B cell (primary cell): ENCODE measurements at regions not wholly inside any gene's neighbourhood (a gene's known extent, or its start where the extent isn't known, plus 50 kb on each side); places are given as distances from the start of the nearest gene placed in this dataset.

ENCODE experiments used
- ATAC-seq: fragments of 200-7000 bp; cut with Tn5 transposase; one replicate; pipeline ENCODE4 v1.10.0; 2021; ENCODE audit warnings: low read depth, mild to moderate bottlenecking, moderate number of reproducible peaks, moderate library complexity
- CTCF ChIA-PET: fragments of 350-600 bp; sonication (Branson Sonifier 250); formaldehyde crosslinking; loops from one replicate; lab custom pipeline; 2021; ENCODE audit warnings: antibody characterized with exemption, inconsistent platforms; lab: Charles Lee
- POLR2A ChIA-PET: fragments of 350-600 bp; sonication (Branson Sonifier 250); formaldehyde crosslinking; loops from one replicate; lab custom pipeline; 2021; ENCODE audit warnings: antibody characterized with exemption; lab: Charles Lee
- DNase-seq: peaks from one replicate; pipeline ENCODE4 v3.0.0; 2013
- H2AFZ ChIP-seq: 2 replicates; pipeline ENCODE4 v1.6.1; 2012; ENCODE audit warnings: mild to moderate bottlenecking, low read depth, low read length; ENCODE audit not compliant: insufficient read depth, poor library complexity, severe bottlenecking
- H3K27ac ChIP-seq, 2 donors: 1 replicate in 1 of 2; 2 replicates in 1 of 2; pipeline ENCODE4 v1.5.1; 2012 to 2013; ENCODE audit warnings: low read length in 2 of 2, mild to moderate bottlenecking in 2 of 2, moderate library complexity in 1 of 2
- H3K27me3 ChIP-seq, 4 experiments: fragments of 200-600 bp in 1 of 4; sonication (generic) in 1 of 4; replicated peaks in 1 of 4; 1 replicate in 2 of 4; 2 replicates in 2 of 4; pipeline versions ENCODE4 v1.6.1 to v1.7.0; 2013 to 2016; ENCODE audit warnings: low read length in 3 of 4, mild to moderate bottlenecking in 2 of 4, mixed read lengths in 1 of 4, moderate library complexity in 1 of 4; ENCODE audit not compliant: insufficient read depth in 4 of 4, control insufficient read depth in 3 of 4; ENCODE audit errors: control extremely low read depth in 1 of 4
- H3K36me3 ChIP-seq, 2 experiments: replicated peaks in 1 of 2; 1 replicate in 1 of 2; 2 replicates in 1 of 2; pipeline versions ENCODE4 v1.6.1 to v1.7.1; 2013; ENCODE audit warnings: low read length in 1 of 2; ENCODE audit not compliant: insufficient read depth in 2 of 2, control insufficient read depth in 1 of 2; ENCODE audit errors: control extremely low read depth in 1 of 2, extremely low read depth in 1 of 2
- H3K4me1 ChIP-seq, 2 donors: fragments of 200-600 bp in 1 of 2; sonication (generic) in 1 of 2; 1 replicate in 1 of 2; 2 replicates in 1 of 2; pipeline versions ENCODE4 v1.5.1 to v1.6.1; 2013 to 2017; ENCODE audit warnings: low read length in 2 of 2; ENCODE audit not compliant: control insufficient read depth in 2 of 2, insufficient read depth in 2 of 2
- H3K4me2 ChIP-seq: replicated peaks from 2 replicates; pipeline ENCODE3; 2012; ENCODE audit warnings: mild to moderate bottlenecking, low read depth, low read length; ENCODE audit not compliant: poor library complexity, severe bottlenecking
- H3K4me3 ChIP-seq, 5 experiments: fragments of 200-600 bp in 1 of 5; sonication (generic) in 1 of 5; 1 replicate in 3 of 5; 2 replicates in 2 of 5; pipeline versions ENCODE4 v1.5.1 to v1.7.0; 2011 to 2016; ENCODE audit warnings: low read length in 4 of 5, mild to moderate bottlenecking in 4 of 5, low read depth in 2 of 5, control low read depth in 1 of 5, moderate library complexity in 1 of 5; ENCODE audit not compliant: insufficient read depth in 1 of 5; ENCODE audit errors: control extremely low read depth in 1 of 5, extremely low read depth in 1 of 5
- H3K79me2 ChIP-seq: fragments of 200-600 bp; sonication (generic); one replicate; pipeline ENCODE4 v1.6.0; 2016; ENCODE audit warnings: low read length; ENCODE audit not compliant: control insufficient read depth, insufficient read depth
- H3K9ac ChIP-seq: fragments of 200-600 bp; sonication (generic); 2 replicates; pipeline ENCODE4 v1.6.1; 2017; ENCODE audit warnings: mild to moderate bottlenecking, low read length, moderate library complexity
- H3K9me3 ChIP-seq, 3 donors: one replicate each; pipeline versions ENCODE4 v1.6.1 to v1.7.1; 2013; ENCODE audit warnings: low read length in 2 of 3; ENCODE audit not compliant: control insufficient read depth in 2 of 3, insufficient read depth in 1 of 3; ENCODE audit errors: control extremely low read depth in 1 of 3
- H4K20me1 ChIP-seq: 2 replicates; pipeline ENCODE4 v1.6.0; 2012; ENCODE audit warnings: mild to moderate bottlenecking, low read length; ENCODE audit not compliant: insufficient read depth, control insufficient read depth, poor library complexity, severe bottlenecking
- H3K27ac Mint-ChIP-seq: one replicate; pipeline ENCODE4 v1.8.0; 2021; ENCODE audit warnings: mixed read lengths
- H3K27me3 Mint-ChIP-seq: one replicate; pipeline ENCODE4 v1.8.0; 2021; ENCODE audit warnings: mixed read lengths
- H3K4me1 Mint-ChIP-seq: one replicate; pipeline ENCODE4 v1.8.0; 2021; ENCODE audit warnings: mixed read lengths
- H3K4me3 Mint-ChIP-seq: one replicate; pipeline ENCODE4 v1.8.0; 2021; ENCODE audit warnings: mixed read lengths
- H3K9me3 Mint-ChIP-seq: one replicate; pipeline ENCODE4 v1.8.0; 2022; ENCODE audit warnings: mixed read lengths; ENCODE audit not compliant: insufficient read depth
- CTCF ChIP-seq: fragments of 200-600 bp; IDR thresholded peaks from one replicate; pipeline ENCODE4 v1.8.0; 2022; ENCODE audit warnings: antibody characterized with exemption, mild to moderate bottlenecking
- EZH2 ChIP-seq: IDR thresholded peaks from 2 replicates; pipeline ENCODE4 v1.6.1; 2012; ENCODE audit warnings: borderline replicate concordance, low read depth, mild to moderate bottlenecking, moderate library complexity, low read length; ENCODE audit not compliant: insufficient read depth, poor library complexity, severe bottlenecking
- WGBS: methylation state at CpG from one replicate; pipeline ENCODE4 v1.1.5; 2013; ENCODE audit warnings: missing lambda C conversion rate; ENCODE audit not compliant: insufficient coverage; 5-methylcytosine and 5-hydroxymethylcytosine counted together
- intact Hi-C: fragments of 100-400 bp; cut with micrococcal nuclease; formaldehyde crosslinking; loops from one replicate; pipeline ENCODE4 v1.10.0; 2022

DNA sequence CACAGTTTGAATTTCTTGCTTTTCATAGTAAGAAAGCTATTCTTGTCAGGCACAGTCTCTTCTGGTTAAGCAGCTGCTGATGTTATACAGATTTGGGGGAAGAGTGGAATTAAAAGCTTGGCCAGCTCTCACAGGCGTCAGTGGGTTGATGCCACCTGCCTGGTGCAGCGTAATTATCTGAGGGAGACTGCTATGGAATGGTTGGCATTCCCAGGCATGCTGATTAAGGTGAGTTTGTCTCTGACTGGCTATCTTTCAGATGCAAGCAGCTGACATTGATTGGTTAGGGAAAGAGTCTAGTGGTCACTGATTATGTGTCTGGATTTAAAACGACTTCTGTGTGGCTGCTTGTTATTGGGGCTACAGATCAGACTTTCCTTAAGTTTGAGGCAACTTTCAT is 948.4 kb downstream of the UQCRFS1 start:
- TF ChIP-seq CTCF, result no peak
- TF ChIP-seq EZH2, result no peak
- WGBS, result 65% methylated on average over 2 of the region's 3 CpGs
- no peaks in the 10 kb centered on the region for H3K4me1 ChIP-seq
- intact Hi-C loops, result no loop called here
- POLR2A ChIA-PET, result no interaction called here
- H3K27ac ChIP-seq, result no peak overlapping the region
- ATAC-seq (no peak), DNase-seq (no peak)
- no peaks in the 10 kb centered on the region for H3K27me3 Mint-ChIP-seq
- no peaks in the 10 kb centered on the region for H3K79me2 ChIP-seq
- H3K4me3 ChIP-seq, result no peak overlapping the region
- H3K9ac ChIP-seq, result no peak overlapping the region
- no peaks in the 10 kb centered on the region for H3K27me3 ChIP-seq
- H3K9me3 Mint-ChIP-seq, result peaks cover 2% of the 10 kb centered on the region
- peaks cover 0 to 3% (median 3%) of the 10 kb centered on the region in 3 donors for H3K9me3 ChIP-seq
- H3K36me3 ChIP-seq, result no peaks in the 10 kb centered on the region
- CTCF ChIA-PET, result no interaction called here
- H3K4me1 Mint-ChIP-seq, result no peaks in the 10 kb centered on the region
- no peak overlapping the region for H3K27ac Mint-ChIP-seq
- H2AFZ ChIP-seq, result no peak overlapping the region
- no peaks in the 10 kb centered on the region for H4K20me1 ChIP-seq
- H3K4me3 Mint-ChIP-seq, result no peak overlapping the region
- H3K4me2 ChIP-seq, result no peak overlapping the region

DNA sequence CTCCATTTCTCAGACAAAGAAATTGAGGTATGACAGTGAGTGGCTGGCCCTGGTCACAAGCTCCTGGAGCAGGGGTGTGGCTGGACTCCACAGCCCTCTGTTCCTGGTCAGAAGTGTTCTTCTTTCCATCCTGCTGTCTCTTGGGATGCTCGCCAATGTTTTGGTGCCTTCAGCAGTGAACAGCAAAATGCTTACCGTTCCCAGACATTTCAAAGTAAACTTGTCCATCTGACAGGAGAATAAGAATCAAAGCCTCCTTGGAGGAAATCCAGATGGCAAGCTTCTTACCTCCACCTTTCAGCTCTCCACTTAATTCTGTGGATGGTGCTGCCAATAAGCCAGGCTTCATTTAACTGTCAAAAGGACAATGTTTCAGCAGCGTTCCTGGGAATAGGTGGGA is 954.1 kb downstream of the UQCRFS1 start:
- no peak overlapping the region for H3K27ac Mint-ChIP-seq
- Histone ChIP-seq H3K4me2 (no peak overlapping the region), H3K9ac (no peak overlapping the region), H2AFZ (no peak overlapping the region), H3K4me3 (no peak overlapping the region), H3K4me1 (no peaks in the 10 kb centered on the region), H3K27me3 (no peaks in the 10 kb centered on the region), H3K9me3 (peaks cover 0 to 7% (median 3%) of the 10 kb centered on the region in 3 donors), H4K20me1 (no peaks in the 10 kb centered on the region), H3K79me2 (no peaks in the 10 kb centered on the region), H3K27ac (no peak overlapping the region), H3K36me3 (no peaks in the 10 kb centered on the region)
- POLR2A ChIA-PET, result no interaction called here
- no peaks in the 10 kb centered on the region for H3K4me1 Mint-ChIP-seq
- CTCF ChIA-PET, result no interaction called here
- ATAC-seq (no peak), DNase-seq (no peak)
- H3K4me3 Mint-ChIP-seq, result no peak overlapping the region
- WGBS, result 80% methylated on average over 1 of the region's 3 CpGs
- intact Hi-C loops, result no loop called here
- H3K9me3 Mint-ChIP-seq, result peaks cover 5% of the 10 kb centered on the region
- TF ChIP-seq CTCF (no peak), EZH2 (no peak)
- no peaks in the 10 kb centered on the region for H3K27me3 Mint-ChIP-seq
